GM12891 (cell line): ENCODE measurements at regions not wholly inside any gene's neighbourhood (a gene's known extent, or its start where the extent isn't known, plus 50 kb on each side); places are given as distances from the start of the nearest gene placed in this dataset.

Experiments used
- POLR2A ChIP-seq: IDR thresholded peaks from 2 replicates; pipeline ENCODE4 v1.6.1; 2011; ENCODE audit warnings: low read depth, low read length, control low read depth
- POLR2AphosphoS5 ChIP-seq: IDR thresholded peaks from 2 replicates; pipeline ENCODE4 v1.6.1; 2011; ENCODE audit warnings: low read depth, low read length, control low read depth
- TAF1 ChIP-seq: IDR thresholded peaks from 2 replicates; pipeline ENCODE4 v1.6.1; 2011; ENCODE audit warnings: low read depth, low read length, control low read depth

- TF ChIP-seq POLR2AphosphoS5 (no peak), TAF1 (no peak), POLR2A (no peak)
Observed at GRCh38 chr10:43983405-43983804, 334.7 kb upstream of the ZNF32 start.
